Psoas muscle (tissue), 7 donors: ENCODE measurements at regions not wholly inside any gene's neighbourhood (a gene's known extent, or its start where the extent isn't known, plus 50 kb on each side); places are given as distances from the start of the nearest gene placed in this dataset.

Experiments
- ATAC-seq, 4 donors: fragments of 200-7000 bp; cut with Tn5 transposase; one replicate each; pipeline ENCODE4 v1.9.1; 2020; ENCODE audit warnings: moderate library complexity in 3 of 4, mild to moderate bottlenecking in 2 of 4
- DNase-seq, 2 donors: peaks; one replicate each; pipeline ENCODE4 v3.0.0-alpha.2; 2020
- H3K27ac ChIP-seq: fragments of 200-600 bp; one replicate; pipeline ENCODE4 v1.8.0; 2022
- H3K27me3 ChIP-seq, 3 donors: fragments of 200-600 bp in 1 of 3; one replicate each; pipeline versions ENCODE4 v1.6.1 to v1.8.0; 2013 to 2022; ENCODE audit warnings: low read length in 2 of 3, mild to moderate bottlenecking in 2 of 3, moderate library complexity in 1 of 3; ENCODE audit not compliant: insufficient read depth in 3 of 3
- H3K36me3 ChIP-seq, 2 donors: fragments of 200-600 bp in 1 of 2; one replicate each; pipeline versions ENCODE4 v1.6.1 to v1.8.0; 2013 to 2022; ENCODE audit warnings: low read depth in 1 of 2, mild to moderate bottlenecking in 1 of 2, moderate library complexity in 1 of 2; ENCODE audit not compliant: insufficient read depth in 1 of 2
- H3K4me1 ChIP-seq: fragments of 200-600 bp; one replicate; pipeline ENCODE4 v1.8.0; 2022
- H3K4me3 ChIP-seq: fragments of 200-600 bp; one replicate; pipeline ENCODE4 v1.8.0; 2022; ENCODE audit warnings: mild to moderate bottlenecking
- H3K9me3 ChIP-seq: fragments of 200-600 bp; one replicate; pipeline ENCODE4 v1.8.0; 2022
- WGBS, 3 donors: extraction: QIAGEN DNeasy Blood & Tissue Kit; methylation state at CpG; one replicate each; pipeline versions ENCODE4 v1.1.6 to v1.1.7; 2013; 5-methylcytosine and 5-hydroxymethylcytosine counted together
- intact Hi-C, 2 donors: fragments of 100-400 bp; cut with DNase I; formaldehyde crosslinking; loops; one replicate each; pipeline versions ENCODE4 v1.11.0 to v1.14.2; 2022
- TF ChIP-seq, protein P1 (sequence below): fragments of 200-600 bp; IDR thresholded peaks from one replicate; pipeline ENCODE4 v1.8.0; 2022; ENCODE audit warnings: antibody characterized with exemption
- donor health status: healthy with polysubstance abuse.
- donor health status: DM: no; HTN: no; CAD: no; lungs with moderate emphysema.
- donor health status: Bipolar disorder and iron deficiency.
- donor health status: healthy.
- donor health status: DM: yes; HTN: yes; CAD: no.
- donor health status: DM: no; HTN: no; CAD: no.
- donor health status: DM: yes; HTN: yes; CAD: no.

DNA sequence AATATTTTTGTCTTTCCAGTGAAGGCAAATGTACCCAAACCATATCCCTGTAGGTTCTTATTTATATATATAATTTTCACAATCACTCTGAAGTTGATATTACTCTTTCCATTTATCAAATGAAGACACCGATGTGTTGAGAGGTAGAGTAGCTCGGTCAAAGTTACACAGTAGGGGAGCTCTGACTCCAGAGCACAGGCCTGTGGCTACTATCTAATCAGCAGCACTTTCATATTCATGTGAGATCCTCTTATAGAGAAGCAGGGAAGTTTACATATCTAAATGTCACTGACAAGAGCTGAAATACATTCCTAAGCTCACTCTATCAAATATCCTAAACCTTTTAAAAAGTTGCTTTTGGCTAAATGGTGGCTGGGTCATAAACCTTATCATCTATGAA lies 241.1 kb upstream of the B3GALT2 start:
- DNase-seq (no peak), ATAC-seq (no peak)
- no peaks in the 10 kb centered on the region for H3K4me1 ChIP-seq
- H3K4me3 ChIP-seq = no peak overlapping the region
- intact Hi-C loops = no loop called here
- no peaks in the 10 kb centered on the region for H3K36me3 ChIP-seq
- H3K27me3 ChIP-seq = no peaks in the 10 kb centered on the region
- no peak overlapping the region for H3K27ac ChIP-seq
- WGBS, 3 donors = 80 to 86% (median 85%) methylated on average over 2 of the region's 2 CpGs
- no peaks in the 10 kb centered on the region for H3K9me3 ChIP-seq
- TF ChIP-seq, protein P1, sequence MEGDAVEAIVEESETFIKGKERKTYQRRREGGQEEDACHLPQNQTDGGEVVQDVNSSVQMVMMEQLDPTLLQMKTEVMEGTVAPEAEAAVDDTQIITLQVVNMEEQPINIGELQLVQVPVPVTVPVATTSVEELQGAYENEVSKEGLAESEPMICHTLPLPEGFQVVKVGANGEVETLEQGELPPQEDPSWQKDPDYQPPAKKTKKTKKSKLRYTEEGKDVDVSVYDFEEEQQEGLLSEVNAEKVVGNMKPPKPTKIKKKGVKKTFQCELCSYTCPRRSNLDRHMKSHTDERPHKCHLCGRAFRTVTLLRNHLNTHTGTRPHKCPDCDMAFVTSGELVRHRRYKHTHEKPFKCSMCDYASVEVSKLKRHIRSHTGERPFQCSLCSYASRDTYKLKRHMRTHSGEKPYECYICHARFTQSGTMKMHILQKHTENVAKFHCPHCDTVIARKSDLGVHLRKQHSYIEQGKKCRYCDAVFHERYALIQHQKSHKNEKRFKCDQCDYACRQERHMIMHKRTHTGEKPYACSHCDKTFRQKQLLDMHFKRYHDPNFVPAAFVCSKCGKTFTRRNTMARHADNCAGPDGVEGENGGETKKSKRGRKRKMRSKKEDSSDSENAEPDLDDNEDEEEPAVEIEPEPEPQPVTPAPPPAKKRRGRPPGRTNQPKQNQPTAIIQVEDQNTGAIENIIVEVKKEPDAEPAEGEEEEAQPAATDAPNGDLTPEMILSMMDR = no peak

DNA sequence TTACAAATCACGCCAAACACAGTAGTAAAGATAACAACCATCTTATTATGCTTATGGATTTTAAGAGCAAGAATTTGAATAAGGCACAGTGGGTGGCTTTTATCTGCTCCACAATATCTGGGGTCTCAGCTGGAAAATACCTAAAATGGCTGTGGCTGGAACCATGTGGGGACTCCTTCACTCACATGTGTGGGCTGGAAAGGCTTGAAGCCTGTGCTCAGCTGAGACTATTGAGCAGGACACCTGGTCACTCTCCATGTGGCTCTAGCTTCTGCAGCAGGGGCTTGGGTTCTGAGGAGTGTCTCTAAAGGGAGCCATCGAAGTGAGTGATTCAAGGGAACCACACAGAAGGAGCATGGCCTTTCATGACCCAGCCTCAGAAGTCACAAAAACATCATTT lies 239.6 kb upstream of the B3GALT2 start:
- TF ChIP-seq, protein P1 = no peak
- no peak overlapping the region for H3K4me3 ChIP-seq
- H3K36me3 ChIP-seq = no peaks in the 10 kb centered on the region
- DNase-seq (no peak), ATAC-seq (no peak)
- no peaks in the 10 kb centered on the region for H3K4me1 ChIP-seq
- H3K27ac ChIP-seq = no peak overlapping the region
- H3K9me3 ChIP-seq = no peaks in the 10 kb centered on the region
- intact Hi-C loops = no loop called here
- H3K27me3 ChIP-seq = no peaks in the 10 kb centered on the region
- 70 to 93% (median 90%) methylated on average over 2 of the region's 2 CpGs for WGBS, 3 donors

DNA sequence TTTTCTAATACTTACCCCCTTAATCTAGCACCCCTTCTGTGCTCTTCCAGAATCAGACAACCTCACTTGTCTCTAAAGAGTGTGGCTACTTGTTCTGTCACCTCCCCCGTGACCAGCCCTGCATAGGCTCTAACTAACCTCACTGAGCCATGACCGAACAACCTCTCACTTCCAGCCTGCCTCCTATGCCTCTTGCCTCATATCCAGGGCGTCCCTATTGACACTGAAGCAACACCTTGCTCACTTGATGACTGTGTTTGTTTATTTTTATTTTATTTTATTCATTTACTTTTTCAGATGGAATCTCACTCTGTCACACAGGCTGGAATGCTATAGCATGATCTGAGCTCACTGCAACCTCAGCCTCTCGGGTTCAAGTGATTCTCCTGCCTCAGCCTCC lies 235.1 kb upstream of the B3GALT2 start:
- no peak for DNase-seq
- Histone ChIP-seq H3K27ac (no peak overlapping the region), H3K4me1 (peaks cover 9% of the 10 kb centered on the region), H3K4me3 (no peak overlapping the region), H3K9me3 (no peaks in the 10 kb centered on the region), H3K27me3 (no peaks in the 10 kb centered on the region), H3K36me3 (no peaks in the 10 kb centered on the region)
- 90 to 92% (median 92%) methylated on average over 4 of the region's 4 CpGs for WGBS, 3 donors
- intact Hi-C loops = no loop called here
- ATAC-seq = no peak
- TF ChIP-seq, protein P1 = no peak

DNA sequence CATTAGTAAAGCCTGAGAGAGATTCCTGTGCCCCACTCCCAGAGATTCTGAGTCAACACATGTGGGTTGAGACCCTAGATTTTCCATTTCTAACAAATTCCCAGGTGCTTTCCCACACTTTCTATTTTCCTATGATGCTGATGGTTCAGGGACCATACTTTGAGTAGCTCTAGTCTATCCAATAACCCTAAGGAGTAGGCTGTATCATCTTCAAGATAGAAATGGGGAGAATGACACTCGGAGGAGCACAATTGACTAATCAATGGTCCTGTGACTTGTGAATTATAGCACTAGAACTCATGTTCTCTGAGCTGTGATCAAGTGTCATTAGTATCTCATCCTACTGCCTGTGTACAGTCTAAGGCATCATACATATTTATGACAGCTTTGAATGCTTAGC lies 232.9 kb upstream of the B3GALT2 start:
- no peaks in the 10 kb centered on the region for H3K9me3 ChIP-seq
- ATAC-seq (no peak), DNase-seq (no peak)
- intact Hi-C loops = loop anchor here in 1 of 2 donors (5.0 kb wide), 1 partner anchor 1428 kb away; no protein-coding TSS in a partner anchor
- no peak overlapping the region for H3K27ac ChIP-seq
- no peaks in the 10 kb centered on the region for H3K36me3 ChIP-seq
- no peaks in the 10 kb centered on the region for H3K27me3 ChIP-seq
- peaks cover 9% of the 10 kb centered on the region for H3K4me1 ChIP-seq
- WGBS, 3 donors = 88 to 94% (median 92%) methylated on average over 1 of the region's 1 CpG
- H3K4me3 ChIP-seq = no peak overlapping the region
- TF ChIP-seq, protein P1 = no peak

DNA sequence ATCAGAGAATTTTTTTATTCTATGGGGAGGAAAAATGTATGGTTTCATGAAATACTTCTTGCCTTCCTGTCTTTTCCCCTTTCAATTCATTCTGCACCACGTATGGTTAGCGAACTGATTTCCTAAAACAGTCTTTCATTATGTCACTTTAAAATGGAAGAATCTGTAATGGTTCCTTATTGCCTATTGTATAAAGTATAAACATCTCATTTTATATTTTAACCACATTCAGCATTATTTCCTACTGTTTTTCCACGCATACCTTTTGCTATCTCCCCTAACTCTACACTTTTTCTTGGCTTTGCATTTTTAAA lies 232.3 kb upstream of the B3GALT2 start:
- no peak overlapping the region for H3K27ac ChIP-seq
- no peak for ATAC-seq
- intact Hi-C loops = loop anchor here in 1 of 2 donors (5.0 kb wide), 1 partner anchor 1429 kb away; no protein-coding TSS in a partner anchor
- WGBS, 3 donors = 53 to 65% (median 59%) methylated on average over 3 of the region's 3 CpGs
- TF ChIP-seq, protein P1 = no peak
- peak overlapping the region; percentile 50 for H3K4me3 ChIP-seq
- no peaks in the 10 kb centered on the region for H3K9me3 ChIP-seq
- peaks cover 9% of the 10 kb centered on the region for H3K4me1 ChIP-seq
- DNase-seq = no peak
- no peaks in the 10 kb centered on the region for H3K36me3 ChIP-seq
- no peaks in the 10 kb centered on the region for H3K27me3 ChIP-seq
